ENCODE measurements at regions not wholly inside any gene's neighbourhood (a gene's known extent, or its start where the extent isn't known, plus 50 kb on each side); places are given as distances from the start of the nearest gene placed in this dataset.

DNA sequence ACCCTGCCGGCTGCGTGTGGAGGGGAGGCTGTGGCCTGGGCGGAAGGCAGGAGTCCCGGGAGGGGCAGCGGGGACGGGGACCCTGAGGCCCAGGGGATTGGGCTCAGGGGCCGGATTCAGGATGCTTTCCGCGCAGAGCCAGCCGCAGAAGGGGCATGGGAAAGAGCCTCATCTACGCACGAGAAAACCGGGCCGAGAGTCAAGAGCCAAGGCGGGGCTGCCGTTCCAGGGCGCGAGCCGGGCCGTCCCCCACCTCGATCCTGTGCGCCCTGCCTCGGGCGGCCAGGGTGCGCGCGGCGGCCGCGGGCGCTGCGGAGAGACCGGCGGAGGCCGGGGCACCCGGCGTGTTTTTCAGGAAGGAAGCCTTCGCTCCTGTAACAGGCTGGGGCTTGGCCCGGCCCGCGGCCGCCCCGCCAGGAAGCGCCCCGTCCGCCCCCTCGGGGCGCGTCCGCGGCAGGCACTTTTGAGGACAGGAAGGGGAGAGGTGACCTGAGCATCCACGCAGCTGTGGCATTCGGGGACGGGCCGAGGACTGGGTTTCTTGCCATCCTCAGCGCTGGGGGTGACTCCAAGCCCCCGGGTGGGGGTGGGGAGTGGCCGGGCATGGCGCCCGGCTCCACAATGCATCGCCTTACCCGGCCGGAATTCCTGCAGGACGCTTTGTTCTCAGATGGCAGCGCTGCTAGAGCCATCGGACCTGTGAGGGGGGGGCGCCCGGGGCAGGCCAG is 62.3 kb upstream of the GATA2 start:
- TF ChIP-seq, protein P1, sequence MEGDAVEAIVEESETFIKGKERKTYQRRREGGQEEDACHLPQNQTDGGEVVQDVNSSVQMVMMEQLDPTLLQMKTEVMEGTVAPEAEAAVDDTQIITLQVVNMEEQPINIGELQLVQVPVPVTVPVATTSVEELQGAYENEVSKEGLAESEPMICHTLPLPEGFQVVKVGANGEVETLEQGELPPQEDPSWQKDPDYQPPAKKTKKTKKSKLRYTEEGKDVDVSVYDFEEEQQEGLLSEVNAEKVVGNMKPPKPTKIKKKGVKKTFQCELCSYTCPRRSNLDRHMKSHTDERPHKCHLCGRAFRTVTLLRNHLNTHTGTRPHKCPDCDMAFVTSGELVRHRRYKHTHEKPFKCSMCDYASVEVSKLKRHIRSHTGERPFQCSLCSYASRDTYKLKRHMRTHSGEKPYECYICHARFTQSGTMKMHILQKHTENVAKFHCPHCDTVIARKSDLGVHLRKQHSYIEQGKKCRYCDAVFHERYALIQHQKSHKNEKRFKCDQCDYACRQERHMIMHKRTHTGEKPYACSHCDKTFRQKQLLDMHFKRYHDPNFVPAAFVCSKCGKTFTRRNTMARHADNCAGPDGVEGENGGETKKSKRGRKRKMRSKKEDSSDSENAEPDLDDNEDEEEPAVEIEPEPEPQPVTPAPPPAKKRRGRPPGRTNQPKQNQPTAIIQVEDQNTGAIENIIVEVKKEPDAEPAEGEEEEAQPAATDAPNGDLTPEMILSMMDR (optimal IDR thresholded peaks at IDR 0.05 in 1 of 3, IDR thresholded peaks at IDR 0.05 in 1 of 3, conservative IDR thresholded peaks at IDR 0.05 in 1 of 3; ENCODE audit: extremely low read depth in 1 of 3, insufficient read depth in 2 of 3, low read length in 3 of 3) = no peak
- peak; percentile 56 for TF ChIP-seq EZH2 (IDR thresholded peaks at IDR 0.05; ENCODE audit: low read length)

All from keratinocyte (primary cell).